Thoracic aorta (tissue), 2 donors: ENCODE measurements at regions not wholly inside any gene's neighbourhood (a gene's known extent, or its start where the extent isn't known, plus 50 kb on each side); places are given as distances from the start of the nearest gene placed in this dataset.

Experiments
- ATAC-seq: fragments of 150-250 bp; one replicate; pipeline ENCODE4 v1.8.0; 2017; ENCODE audit warnings: low read depth; ENCODE audit not compliant: insufficient number of reproducible peaks, low FRiP score
- DNase-seq: peaks from one replicate; pipeline ENCODE4 v3.0.0-alpha.2; 2020; ENCODE audit warnings: low spot score
- H3K27ac ChIP-seq, 2 donors: fragments of 200-600 bp; sonication (generic); 1 replicate in 1 of 2; 2 replicates in 1 of 2; pipeline ENCODE4 v1.5.1; 2016; ENCODE audit warnings: mild to moderate bottlenecking in 2 of 2, moderate library complexity in 2 of 2
- H3K27me3 ChIP-seq: fragments of 200-600 bp; sonication (generic); replicated peaks from 2 replicates; pipeline ENCODE4 v1.6.0; 2016; ENCODE audit warnings: mild to moderate bottlenecking; ENCODE audit not compliant: insufficient read depth
- H3K36me3 ChIP-seq: fragments of 200-600 bp; sonication (generic); one replicate; pipeline ENCODE4 v1.5.1; 2016
- H3K4me1 ChIP-seq, 2 donors: fragments of 200-600 bp; sonication (generic); 1 replicate in 1 of 2; 2 replicates in 1 of 2; pipeline versions ENCODE4 v1.5.1 to v1.6.0; 2016; ENCODE audit warnings: low read depth in 2 of 2, mild to moderate bottlenecking in 1 of 2; ENCODE audit not compliant: control insufficient read depth in 1 of 2
- H3K4me3 ChIP-seq: fragments of 200-600 bp; sonication (generic); 2 replicates; pipeline ENCODE4 v1.5.1; 2016; ENCODE audit warnings: mild to moderate bottlenecking
- H3K9me3 ChIP-seq: fragments of 200-600 bp; sonication (generic); 2 replicates; pipeline ENCODE4 v1.5.1; 2016
- TF ChIP-seq, protein P1 (sequence below): fragments of 200-600 bp; sonication (generic); IDR thresholded peaks from one replicate; pipeline ENCODE4 v1.5.1; 2019; ENCODE audit warnings: antibody characterized with exemption

GRCh38 chr2:14773696-14774095 lies 141.2 kb downstream of the LRATD1 start:
- TF ChIP-seq, protein P1, sequence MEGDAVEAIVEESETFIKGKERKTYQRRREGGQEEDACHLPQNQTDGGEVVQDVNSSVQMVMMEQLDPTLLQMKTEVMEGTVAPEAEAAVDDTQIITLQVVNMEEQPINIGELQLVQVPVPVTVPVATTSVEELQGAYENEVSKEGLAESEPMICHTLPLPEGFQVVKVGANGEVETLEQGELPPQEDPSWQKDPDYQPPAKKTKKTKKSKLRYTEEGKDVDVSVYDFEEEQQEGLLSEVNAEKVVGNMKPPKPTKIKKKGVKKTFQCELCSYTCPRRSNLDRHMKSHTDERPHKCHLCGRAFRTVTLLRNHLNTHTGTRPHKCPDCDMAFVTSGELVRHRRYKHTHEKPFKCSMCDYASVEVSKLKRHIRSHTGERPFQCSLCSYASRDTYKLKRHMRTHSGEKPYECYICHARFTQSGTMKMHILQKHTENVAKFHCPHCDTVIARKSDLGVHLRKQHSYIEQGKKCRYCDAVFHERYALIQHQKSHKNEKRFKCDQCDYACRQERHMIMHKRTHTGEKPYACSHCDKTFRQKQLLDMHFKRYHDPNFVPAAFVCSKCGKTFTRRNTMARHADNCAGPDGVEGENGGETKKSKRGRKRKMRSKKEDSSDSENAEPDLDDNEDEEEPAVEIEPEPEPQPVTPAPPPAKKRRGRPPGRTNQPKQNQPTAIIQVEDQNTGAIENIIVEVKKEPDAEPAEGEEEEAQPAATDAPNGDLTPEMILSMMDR = no peak
- no peaks in the 10 kb centered on the region for H3K4me1 ChIP-seq
- no peak overlapping the region for H3K27ac ChIP-seq
- no peaks in the 10 kb centered on the region for H3K36me3 ChIP-seq
- H3K4me3 ChIP-seq = no peak overlapping the region
- no peaks in the 10 kb centered on the region for H3K27me3 ChIP-seq
- no peak for ATAC-seq
- DNase-seq = no peak
- no peaks in the 10 kb centered on the region for H3K9me3 ChIP-seq

DNA sequence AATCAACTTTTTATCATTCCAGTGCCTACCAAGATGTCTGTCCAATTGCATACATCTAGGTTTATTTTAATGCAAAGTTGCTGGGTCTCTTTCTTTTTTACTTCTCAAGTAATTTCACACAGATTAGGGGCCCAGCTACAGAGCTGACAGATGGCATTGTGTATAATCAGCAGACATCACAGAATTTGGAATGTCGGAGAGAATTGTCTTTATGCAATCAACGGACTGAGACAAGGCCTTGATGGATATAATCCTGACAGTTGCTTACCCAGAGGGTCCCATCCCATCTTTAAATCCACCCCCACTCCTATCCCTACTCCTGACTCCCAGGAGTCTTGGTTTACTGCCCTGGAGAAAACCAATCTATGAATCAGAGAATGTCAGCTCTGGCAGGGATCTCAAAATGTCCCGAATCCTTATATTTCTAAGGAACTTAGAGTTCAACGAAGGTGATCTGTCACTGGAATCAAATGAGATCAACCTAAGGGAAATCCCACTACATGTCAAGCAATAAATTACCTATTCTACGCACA lies 142.0 kb downstream of the LRATD1 start:
- no peaks in the 10 kb centered on the region for H3K4me1 ChIP-seq
- H3K36me3 ChIP-seq = no peaks in the 10 kb centered on the region
- H3K9me3 ChIP-seq = no peaks in the 10 kb centered on the region
- TF ChIP-seq, protein P1 = no peak
- DNase-seq (no peak), ATAC-seq (no peak)
- H3K4me3 ChIP-seq = no peak overlapping the region
- no peak overlapping the region for H3K27ac ChIP-seq
- H3K27me3 ChIP-seq = no peaks in the 10 kb centered on the region

GRCh38 chr2:14776216-14776615 lies 143.7 kb downstream of the LRATD1 start:
- ATAC-seq (no peak), DNase-seq (no peak)
- Histone ChIP-seq H3K27me3 (no peaks in the 10 kb centered on the region), H3K27ac (no peak overlapping the region), H3K4me1 (no peaks in the 10 kb centered on the region), H3K4me3 (no peak overlapping the region), H3K9me3 (no peaks in the 10 kb centered on the region), H3K36me3 (no peaks in the 10 kb centered on the region)
- TF ChIP-seq, protein P1 = no peak

- no peak for ATAC-seq
- TF ChIP-seq, protein P1 = no peak
- H3K27me3 ChIP-seq = no peaks in the 10 kb centered on the region
Observed at GRCh38 chr2:14778015-14778414, 145.5 kb downstream of the LRATD1 start.

DNA sequence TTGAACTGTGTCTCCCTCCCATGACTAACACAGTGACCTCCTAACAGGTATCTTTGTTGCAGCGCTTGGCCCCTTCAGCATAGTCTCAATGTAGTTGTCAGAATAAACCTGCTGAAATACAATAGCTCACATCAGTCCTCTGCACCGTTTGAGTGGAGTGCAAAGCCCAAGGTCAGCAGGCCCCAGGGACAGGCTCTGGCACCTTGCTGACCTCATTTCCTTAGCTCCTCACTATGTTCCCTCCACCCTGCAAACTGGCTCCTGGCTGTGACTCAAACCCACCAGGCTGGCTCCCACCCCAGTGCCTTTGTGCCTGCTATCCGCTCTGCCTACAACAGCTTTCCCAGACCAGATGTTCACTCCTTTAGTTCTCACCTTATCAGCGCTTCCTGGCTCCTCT lies 146.7 kb downstream of the LRATD1 start:
- DNase-seq (no peak), ATAC-seq (no peak)
- Histone ChIP-seq H3K27ac (no peak overlapping the region), H3K4me1 (no peaks in the 10 kb centered on the region), H3K4me3 (no peak overlapping the region), H3K9me3 (no peaks in the 10 kb centered on the region), H3K27me3 (no peaks in the 10 kb centered on the region), H3K36me3 (no peaks in the 10 kb centered on the region)
- TF ChIP-seq, protein P1 = no peak

More at GRCh38 chr2:14778015-14778414, 145.5 kb downstream of the LRATD1 start:
- no peak overlapping the region for H3K4me3 ChIP-seq
- H3K36me3 ChIP-seq = no peaks in the 10 kb centered on the region
- H3K9me3 ChIP-seq = no peaks in the 10 kb centered on the region
- no peak for DNase-seq
- no peaks in the 10 kb centered on the region for H3K4me1 ChIP-seq
- H3K27ac ChIP-seq = no peak overlapping the region
